NCI-H1417 treated with DMSO at 0.1 percent for 48 hours (cell line): ENCODE measurements at regions not wholly inside any gene's neighbourhood (a gene's known extent, or its start where the extent isn't known, plus 50 kb on each side); places are given as distances from the start of the nearest gene placed in this dataset.
A peak's percentile ranks its signal among the peaks of the same experiment; 100 is the strongest.

Experiments
- DNase-seq: peaks from one replicate; lab custom pipeline; 2025; lab: John Stamatoyannopoulos, UW

GRCh38 chr12:107891967-107892366, 117.5 kb downstream of the ASCL4 start:
- no peak for DNase-seq

GRCh38 chr12:107894589-107894988, 120.1 kb downstream of the ASCL4 start:
- DNase-seq, result no peak

DNA sequence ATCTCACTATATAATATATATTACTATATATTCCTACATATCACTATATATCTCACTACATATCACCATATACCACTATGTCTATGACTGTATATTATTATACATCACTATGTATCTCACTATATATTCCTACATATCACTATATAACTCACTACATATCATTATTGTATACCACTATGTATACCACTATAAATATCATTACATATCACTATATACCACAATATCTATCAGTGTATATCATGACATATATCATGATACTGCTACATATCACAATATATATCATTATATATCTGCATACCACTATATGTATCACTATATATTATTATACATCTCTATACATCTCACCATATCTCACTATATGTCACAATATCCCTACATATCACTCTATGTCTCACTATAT, 121.5 kb downstream of the ASCL4 start:
- DNase-seq, result no peak

- DNase-seq, result no peak
Observed at GRCh38 chr12:107900588-107900987, 126.1 kb downstream of the ASCL4 start.

- peak; percentile 20 for DNase-seq
Observed at GRCh38 chr12:107903341-107904061, 129.0 kb downstream of the ASCL4 start.

GRCh38 chr12:107906707-107907106, 132.2 kb downstream of the ASCL4 start:
- DNase-seq, result no peak

DNA sequence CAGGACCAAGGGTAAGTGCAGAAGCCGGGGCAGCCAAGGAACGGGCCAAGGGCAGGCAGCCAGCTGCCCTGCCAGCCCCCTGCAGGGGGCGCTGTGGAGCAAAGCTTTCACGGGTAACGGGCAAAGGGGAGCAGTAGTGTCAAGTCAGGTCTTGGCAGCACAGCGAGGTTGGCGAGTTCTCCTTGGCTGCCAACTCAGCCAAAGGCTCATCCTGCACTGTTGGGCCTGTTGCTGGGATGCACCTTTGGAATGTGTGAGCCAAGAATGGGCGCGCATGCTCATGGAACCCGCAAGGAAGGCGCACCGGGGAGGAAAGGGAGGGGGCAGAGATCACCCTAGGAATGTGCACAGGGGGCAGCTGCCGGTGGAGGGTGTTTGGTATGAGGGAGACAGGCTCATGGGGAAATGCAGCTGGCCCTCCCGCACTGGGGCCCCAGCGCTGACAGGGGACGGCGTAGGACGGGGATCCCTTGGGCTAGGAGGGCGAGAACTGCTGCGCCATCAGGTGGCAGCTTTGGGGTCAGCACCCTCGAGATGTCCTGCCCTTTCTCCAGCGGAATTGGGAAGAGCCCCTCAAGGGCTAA, 138.0 kb downstream of the ASCL4 start:
- no peak for DNase-seq

DNA sequence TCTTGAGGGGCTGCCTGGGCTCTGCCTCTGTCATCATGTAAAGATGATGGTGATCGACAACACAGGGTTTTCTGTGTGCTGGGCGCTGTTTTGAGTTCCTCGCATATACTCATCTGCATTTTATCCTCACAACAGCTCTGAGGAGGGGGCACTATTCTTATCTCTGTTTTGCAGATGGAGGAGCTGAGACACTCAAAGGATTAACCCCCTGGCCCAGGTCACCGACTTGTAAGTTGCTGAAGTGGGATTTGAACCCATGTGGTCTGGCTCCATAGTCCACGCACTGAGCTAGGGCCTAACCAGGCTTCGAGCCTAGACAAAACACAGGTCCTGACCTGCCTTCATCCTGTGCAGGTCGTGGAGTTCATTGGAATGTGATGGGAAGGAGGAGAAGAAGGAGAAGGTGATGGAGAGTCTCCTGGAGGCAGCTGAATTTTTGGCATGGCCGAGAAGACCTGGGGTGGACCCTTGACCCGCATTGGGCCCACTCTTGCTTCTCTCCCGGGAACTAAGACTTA, 140.0 kb downstream of the ASCL4 start:
- DNase-seq, result no peak

DNA sequence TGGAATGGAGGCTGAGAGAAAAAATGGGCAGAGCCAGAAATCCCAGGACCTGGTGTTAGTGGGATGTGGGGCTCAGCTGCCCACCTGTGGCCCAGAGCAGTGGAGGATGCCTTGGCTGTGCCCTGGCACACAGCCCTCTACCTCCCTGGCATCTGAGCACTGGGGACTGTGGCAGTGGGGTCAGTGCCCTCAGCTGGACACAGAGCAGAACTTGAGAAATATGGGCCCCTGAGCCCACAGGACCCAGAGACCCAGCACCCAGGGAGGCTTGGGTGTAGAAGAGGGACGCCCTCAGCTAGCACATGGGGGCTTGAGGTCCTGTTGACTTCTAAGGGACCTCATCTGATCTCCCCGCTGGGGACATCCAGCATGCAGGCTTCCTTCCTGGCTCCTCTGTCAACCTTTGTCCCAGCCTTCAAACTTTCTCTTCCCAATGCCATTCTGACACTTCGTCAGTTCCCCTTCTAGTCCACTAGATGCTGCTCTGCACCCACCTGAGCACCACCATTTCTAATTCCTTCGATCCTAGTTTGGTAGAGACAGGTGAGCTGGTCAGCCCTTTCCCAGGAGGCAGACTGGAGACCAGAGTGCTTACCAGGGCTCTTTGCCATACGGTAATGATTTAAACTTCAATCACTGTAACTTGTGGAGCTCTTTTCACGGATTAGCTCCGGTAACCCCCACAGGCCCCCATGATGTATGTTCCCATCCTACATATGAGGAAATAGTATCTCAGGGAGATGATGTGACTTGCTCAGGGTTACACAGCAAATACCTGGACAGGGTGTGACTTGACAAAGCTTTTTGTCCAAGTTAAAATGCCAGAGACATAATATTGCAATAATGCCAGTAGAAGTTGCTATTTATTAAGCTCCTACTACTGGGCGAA, 143.7 kb downstream of the ASCL4 start:
- DNase-seq, result no peak

- DNase-seq, result no peak
Observed at GRCh38 chr12:107921062-107921461, 146.6 kb downstream of the ASCL4 start.

DNA sequence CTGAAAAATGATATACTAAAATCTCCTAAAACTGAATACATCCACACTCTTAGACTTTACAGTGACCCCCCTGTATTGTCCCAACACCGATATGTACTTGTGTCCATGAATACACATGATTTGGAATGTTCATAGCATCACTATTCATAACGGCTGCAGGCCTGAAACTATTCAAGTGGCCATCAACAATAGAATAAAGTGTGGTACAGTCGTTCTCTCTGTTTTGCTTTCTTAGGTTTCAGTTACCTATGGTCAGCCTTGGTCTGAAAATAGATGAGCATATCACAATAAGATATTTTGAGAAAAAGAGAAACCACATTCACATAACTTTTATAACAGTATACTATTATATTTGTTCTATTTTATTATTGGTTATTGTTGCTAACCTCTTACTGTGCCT, 150.6 kb downstream of the ASCL4 start:
- no peak for DNase-seq

- DNase-seq, result no peak
Observed at GRCh38 chr12:107929436-107929835, 154.9 kb downstream of the ASCL4 start.

GRCh38 chr12:107931761-107932160, 157.3 kb downstream of the ASCL4 start:
- DNase-seq, result no peak

DNA sequence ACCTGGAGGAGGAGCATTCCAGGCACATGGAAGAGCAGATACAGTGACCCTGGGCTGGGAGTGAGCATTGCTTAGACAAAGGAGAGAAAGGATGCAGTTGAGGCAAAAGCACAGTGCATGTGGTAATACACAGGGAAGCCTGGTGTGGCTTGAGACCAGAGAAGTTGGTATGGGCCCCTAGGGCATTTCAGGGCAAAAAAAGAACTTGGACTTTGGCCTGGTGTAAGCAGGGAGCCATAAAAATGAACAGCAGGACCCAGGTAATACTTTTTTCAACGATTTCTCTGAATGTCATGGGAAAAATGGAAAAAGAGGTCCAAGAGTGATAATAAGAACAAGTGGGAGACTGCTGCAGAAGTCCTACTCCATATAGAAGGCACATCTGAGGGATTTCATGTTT, 163.9 kb downstream of the ASCL4 start:
- no peak for DNase-seq

DNA sequence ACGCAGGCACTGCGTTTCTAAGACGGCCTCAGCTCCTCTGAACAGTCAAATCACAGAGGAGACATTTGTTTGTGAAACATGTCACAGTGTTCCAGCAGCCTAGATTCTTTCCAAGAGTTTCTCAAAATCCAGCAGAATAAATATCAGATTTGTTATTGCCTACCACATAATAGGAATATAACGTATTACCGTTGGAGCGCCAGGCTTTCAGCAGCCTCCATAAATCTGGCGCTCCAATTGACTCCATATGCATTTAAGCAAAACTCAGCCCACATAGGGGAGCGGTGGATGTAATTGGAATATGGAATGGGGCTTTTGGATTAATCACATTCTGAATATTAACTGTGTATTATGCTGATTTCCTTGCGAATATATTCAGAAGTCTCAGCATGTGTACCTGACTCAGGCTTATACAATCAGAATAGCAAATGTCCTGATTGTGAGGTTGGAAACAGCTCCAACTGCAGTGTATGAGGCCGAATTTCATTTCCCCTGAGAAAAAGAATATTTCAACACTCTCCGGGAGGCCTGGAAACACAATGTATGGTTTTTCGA, 174.0 kb downstream of the ASCL4 start:
- DNase-seq, result no peak

DNA sequence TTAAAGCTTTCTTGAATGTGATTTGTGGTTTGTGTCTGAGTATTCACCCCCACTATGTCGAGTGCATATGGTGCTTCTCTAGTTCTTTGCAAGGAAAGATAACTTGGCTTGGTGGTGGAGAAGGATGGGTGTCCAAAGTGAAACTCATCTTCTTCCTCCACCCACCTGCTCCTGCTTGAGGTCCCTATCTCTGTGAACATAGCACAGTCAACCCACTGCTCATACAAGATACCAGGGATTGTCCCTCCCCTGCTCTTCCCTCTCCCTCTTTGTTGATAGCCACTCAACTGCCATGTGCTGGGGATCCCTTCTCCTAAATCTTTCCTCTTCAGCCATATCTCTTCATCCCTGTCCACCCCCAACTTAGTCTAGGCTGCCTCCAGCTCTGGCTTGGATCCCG, 176.5 kb downstream of the ASCL4 start:
- DNase-seq, result no peak

- no peak for DNase-seq
Observed at GRCh38 chr12:107955966-107956643, 173.0 kb upstream of the WSCD2 start.

- DNase-seq, result no peak
Observed at GRCh38 chr12:107957459-107957858, 171.6 kb upstream of the WSCD2 start.

DNA sequence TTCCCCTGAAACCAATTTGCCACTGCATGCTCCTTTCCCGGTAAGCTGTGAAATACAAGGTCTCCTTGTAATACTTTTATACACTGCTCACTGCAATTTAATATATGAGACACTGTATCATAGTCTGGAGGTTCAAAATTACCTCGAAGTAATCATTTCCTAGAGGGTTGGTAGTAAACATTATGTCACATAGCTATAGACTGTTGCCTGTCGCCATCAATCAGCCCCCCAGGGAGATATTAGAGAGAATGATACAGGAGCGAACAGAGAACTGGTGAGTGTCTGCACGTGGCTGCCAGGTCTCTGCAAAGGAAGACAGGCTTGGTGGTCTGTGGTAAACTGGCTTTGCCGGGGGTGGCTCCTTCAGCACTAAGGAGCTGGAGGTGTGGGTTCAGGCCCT, 165.5 kb upstream of the WSCD2 start:
- DNase-seq, result no peak

- DNase-seq, result no peak
Observed at GRCh38 chr12:107967170-107967569, 161.9 kb upstream of the WSCD2 start.

GRCh38 chr12:107973950-107974349, 155.1 kb upstream of the WSCD2 start:
- DNase-seq, result no peak

- DNase-seq, result no peak
Observed at GRCh38 chr12:107976331-107976730, 152.8 kb upstream of the WSCD2 start.
